Activated naive CD8-positive, alpha-beta T cell treated with anti-CD3 and anti-CD28 coated beads, Interleukin-2, amount 50 U/mL, for 24 hours (primary cell): ENCODE measurements at regions not wholly inside any gene's neighbourhood (a gene's known extent, or its start where the extent isn't known, plus 50 kb on each side); places are given as distances from the start of the nearest gene placed in this dataset.

Experiments
- ATAC-seq: fragments of 150-1000 bp; cut with Tn5 transposase; one replicate; pipeline ENCODE4 v1.10.0; 2021
- DNase-seq: peaks from one replicate; pipeline ENCODE4 v3.0.0; 2021
- H3K27ac Mint-ChIP-seq: one replicate; pipeline ENCODE4 v1.8.0; 2021; ENCODE audit warnings: mild to moderate bottlenecking, mixed read lengths
- H3K27me3 Mint-ChIP-seq: one replicate; pipeline ENCODE4 v1.8.0; 2021; ENCODE audit warnings: mixed read lengths
- H3K36me3 Mint-ChIP-seq: one replicate; pipeline ENCODE4 v1.8.0; 2021; ENCODE audit warnings: low read depth, mixed read lengths
- H3K4me1 Mint-ChIP-seq: one replicate; pipeline ENCODE4 v1.8.0; 2021; ENCODE audit warnings: mixed read lengths
- H3K4me3 Mint-ChIP-seq: one replicate; pipeline ENCODE4 v1.8.0; 2021; ENCODE audit warnings: mild to moderate bottlenecking, moderate library complexity, mixed read lengths
- H3K9me3 Mint-ChIP-seq: one replicate; pipeline ENCODE4 v1.8.0; 2021; ENCODE audit warnings: mixed read lengths

GRCh38 chr22:34966980-34967565 lies 98.9 kb upstream of the ISX start:
- Mint-ChIP-seq H3K9me3 (no peaks in the 10 kb centered on the region), H3K27ac (no peak overlapping the region), H3K4me3 (no peak overlapping the region), H3K4me1 (no peaks in the 10 kb centered on the region), H3K36me3 (no peaks in the 10 kb centered on the region), H3K27me3 (peaks cover 4% of the 10 kb centered on the region)
- DNase-seq: no peak
- ATAC-seq: no peak

- no peak overlapping the region for H3K27ac Mint-ChIP-seq
- H3K4me3 Mint-ChIP-seq: no peak overlapping the region
- H3K27me3 Mint-ChIP-seq: peaks cover 6% of the 10 kb centered on the region
- H3K36me3 Mint-ChIP-seq: no peaks in the 10 kb centered on the region
- no peaks in the 10 kb centered on the region for H3K9me3 Mint-ChIP-seq
- DNase-seq (no peak), ATAC-seq (no peak)
- no peaks in the 10 kb centered on the region for H3K4me1 Mint-ChIP-seq
These were observed 96.8 kb upstream of the ISX start for GRCh38 chr22:34969001-34969790.

GRCh38 chr22:34971456-34971855 lies 94.5 kb upstream of the ISX start:
- Mint-ChIP-seq H3K27ac (no peak overlapping the region), H3K4me3 (no peak overlapping the region), H3K4me1 (no peaks in the 10 kb centered on the region), H3K9me3 (no peaks in the 10 kb centered on the region), H3K27me3 (peaks cover 9% of the 10 kb centered on the region), H3K36me3 (no peaks in the 10 kb centered on the region)
- DNase-seq (no peak), ATAC-seq (no peak)

- Mint-ChIP-seq H3K36me3 (no peaks in the 10 kb centered on the region), H3K4me1 (no peaks in the 10 kb centered on the region), H3K9me3 (no peaks in the 10 kb centered on the region), H3K4me3 (no peak overlapping the region), H3K27me3 (peaks cover 9% of the 10 kb centered on the region), H3K27ac (no peak overlapping the region)
- no peak for ATAC-seq
- DNase-seq: no peak
These were observed 93.6 kb upstream of the ISX start for GRCh38 chr22:34972191-34972897.

GRCh38 chr22:34973016-34973415 lies 92.9 kb upstream of the ISX start:
- DNase-seq: no peak
- no peak overlapping the region for H3K4me3 Mint-ChIP-seq
- no peak for ATAC-seq
- no peaks in the 10 kb centered on the region for H3K4me1 Mint-ChIP-seq
- H3K9me3 Mint-ChIP-seq: no peaks in the 10 kb centered on the region
- H3K36me3 Mint-ChIP-seq: no peaks in the 10 kb centered on the region
- H3K27me3 Mint-ChIP-seq: peaks cover 9% of the 10 kb centered on the region
- no peak overlapping the region for H3K27ac Mint-ChIP-seq

- no peak for DNase-seq
- ATAC-seq: no peak
- Mint-ChIP-seq H3K27me3 (peaks cover 9% of the 10 kb centered on the region), H3K9me3 (no peaks in the 10 kb centered on the region), H3K27ac (no peak overlapping the region), H3K4me1 (no peaks in the 10 kb centered on the region), H3K36me3 (no peaks in the 10 kb centered on the region), H3K4me3 (no peak overlapping the region)
These were observed 92.0 kb upstream of the ISX start for GRCh38 chr22:34973926-34974325.

GRCh38 chr22:34975721-34976120 lies 90.2 kb upstream of the ISX start:
- Mint-ChIP-seq H3K36me3 (no peaks in the 10 kb centered on the region), H3K9me3 (no peaks in the 10 kb centered on the region), H3K27me3 (peaks cover 8% of the 10 kb centered on the region), H3K4me3 (no peak overlapping the region), H3K4me1 (no peaks in the 10 kb centered on the region), H3K27ac (no peak overlapping the region)
- ATAC-seq: no peak
- DNase-seq: no peak

- ATAC-seq: no peak
- DNase-seq: no peak
- Mint-ChIP-seq H3K4me1 (no peaks in the 10 kb centered on the region), H3K27ac (no peak overlapping the region), H3K36me3 (no peaks in the 10 kb centered on the region), H3K4me3 (no peak overlapping the region), H3K27me3 (peaks cover 8% of the 10 kb centered on the region), H3K9me3 (no peaks in the 10 kb centered on the region)
These were observed 89.5 kb upstream of the ISX start for GRCh38 chr22:34976474-34976873.

- no peaks in the 10 kb centered on the region for H3K9me3 Mint-ChIP-seq
- H3K27ac Mint-ChIP-seq: no peak overlapping the region
- H3K27me3 Mint-ChIP-seq: peaks cover 5% of the 10 kb centered on the region
- H3K4me1 Mint-ChIP-seq: no peaks in the 10 kb centered on the region
- H3K36me3 Mint-ChIP-seq: no peaks in the 10 kb centered on the region
- H3K4me3 Mint-ChIP-seq: no peak overlapping the region
- DNase-seq: no peak
- ATAC-seq: no peak
These were observed 89.1 kb upstream of the ISX start for GRCh38 chr22:34976886-34977285.

GRCh38 chr22:34986523-34986922 lies 79.4 kb upstream of the ISX start:
- ATAC-seq (no peak), DNase-seq (no peak)
- peaks cover 2% of the 10 kb centered on the region for H3K36me3 Mint-ChIP-seq
- no peak overlapping the region for H3K4me3 Mint-ChIP-seq
- peaks cover 12% of the 10 kb centered on the region for H3K9me3 Mint-ChIP-seq
- peaks cover 2% of the 10 kb centered on the region for H3K27me3 Mint-ChIP-seq
- no peaks in the 10 kb centered on the region for H3K4me1 Mint-ChIP-seq
- H3K27ac Mint-ChIP-seq: no peak overlapping the region

GRCh38 chr22:34992672-34993071 lies 73.3 kb upstream of the ISX start:
- Mint-ChIP-seq H3K4me3 (no peak overlapping the region), H3K9me3 (peaks cover 4% of the 10 kb centered on the region), H3K27ac (no peak overlapping the region), H3K4me1 (no peaks in the 10 kb centered on the region), H3K36me3 (no peaks in the 10 kb centered on the region), H3K27me3 (no peaks in the 10 kb centered on the region)
- no peak for DNase-seq
- no peak for ATAC-seq

GRCh38 chr22:34993548-34993947 lies 72.4 kb upstream of the ISX start:
- Mint-ChIP-seq H3K27ac (no peak overlapping the region), H3K4me3 (no peak overlapping the region), H3K27me3 (no peaks in the 10 kb centered on the region), H3K9me3 (no peaks in the 10 kb centered on the region), H3K4me1 (no peaks in the 10 kb centered on the region), H3K36me3 (no peaks in the 10 kb centered on the region)
- ATAC-seq (no peak), DNase-seq (no peak)

- Mint-ChIP-seq H3K36me3 (no peaks in the 10 kb centered on the region), H3K9me3 (no peaks in the 10 kb centered on the region), H3K27me3 (peaks cover 9% of the 10 kb centered on the region), H3K4me3 (no peak overlapping the region), H3K27ac (no peak overlapping the region), H3K4me1 (no peaks in the 10 kb centered on the region)
- ATAC-seq (no peak), DNase-seq (no peak)
These were observed 68.2 kb upstream of the ISX start for GRCh38 chr22:34997633-34998299.

GRCh38 chr22:34998921-34999320 lies 67.0 kb upstream of the ISX start:
- no peak for ATAC-seq
- no peak overlapping the region for H3K27ac Mint-ChIP-seq

GRCh38 chr22:35008213-35008612 lies 57.7 kb upstream of the ISX start:
- H3K27me3 Mint-ChIP-seq: no peaks in the 10 kb centered on the region
- no peaks in the 10 kb centered on the region for H3K4me1 Mint-ChIP-seq
- H3K9me3 Mint-ChIP-seq: no peaks in the 10 kb centered on the region
- H3K36me3 Mint-ChIP-seq: no peaks in the 10 kb centered on the region
- DNase-seq (no peak), ATAC-seq (no peak)
- no peak overlapping the region for H3K27ac Mint-ChIP-seq
- H3K4me3 Mint-ChIP-seq: no peak overlapping the region

More at GRCh38 chr22:34998921-34999320, 67.0 kb upstream of the ISX start:
- H3K9me3 Mint-ChIP-seq: no peaks in the 10 kb centered on the region
- no peak for DNase-seq
- H3K4me1 Mint-ChIP-seq: no peaks in the 10 kb centered on the region
- peaks cover 9% of the 10 kb centered on the region for H3K27me3 Mint-ChIP-seq
- H3K4me3 Mint-ChIP-seq: no peak overlapping the region
- H3K36me3 Mint-ChIP-seq: no peaks in the 10 kb centered on the region
